Body of pancreas (tissue), 4 donors: ENCODE measurements at regions not wholly inside any gene's neighbourhood (a gene's known extent, or its start where the extent isn't known, plus 50 kb on each side); places are given as distances from the start of the nearest gene placed in this dataset.
"Not testable (repeated sequence)": the region's sequence is repeated elsewhere in the genome, so short reads cannot be mapped to it uniquely, and the experiment has no call there.

Experiments used
- ATAC-seq: fragments of 150-250 bp; one replicate; pipeline ENCODE4 v1.9.1; 2016
- DNase-seq, 4 donors: peaks; one replicate each; pipeline ENCODE4 v3.0.0-alpha.2; 2019
- H3K27ac ChIP-seq, 4 donors: fragments of 200-600 bp; sonication (generic); 1 replicate in 3 of 4; 2 replicates in 1 of 4; pipeline versions ENCODE4 v1.5.1 to v1.6.1; 2016 to 2019; ENCODE audit warnings: mild to moderate bottlenecking in 1 of 4, mixed read lengths in 1 of 4, moderate library complexity in 1 of 4
- H3K27me3 ChIP-seq, 2 donors: fragments of 200-600 bp; sonication (generic); one replicate each; pipeline ENCODE4 v1.6.0; 2016; ENCODE audit warnings: mild to moderate bottlenecking in 1 of 2
- H3K36me3 ChIP-seq, 2 donors: fragments of 200-600 bp; sonication (generic); replicated peaks in 1 of 2; 2 replicates each; pipeline ENCODE4 v1.5.1; 2016; ENCODE audit warnings: low read depth in 2 of 2; ENCODE audit not compliant: insufficient read depth in 1 of 2
- H3K4me1 ChIP-seq: fragments of 200-600 bp; sonication (generic); one replicate; pipeline ENCODE4 v1.6.0; 2016
- H3K4me3 ChIP-seq, 2 donors: fragments of 200-600 bp; sonication (generic); 1 replicate in 1 of 2; 2 replicates in 1 of 2; pipeline ENCODE4 v1.5.1; 2016 to 2019
- H3K9me3 ChIP-seq, 3 donors: fragments of 200-600 bp; sonication (generic); 1 replicate in 2 of 3; 2 replicates in 1 of 3; pipeline ENCODE4 v1.5.1; 2016
- CTCF ChIP-seq, 7 experiments: fragments of 450-650 bp in 4 of 7; fragments of 200-600 bp in 3 of 7; sonication (generic) in 3 of 7; IDR thresholded peaks; one replicate each; pipeline ENCODE4 v1.5.1; 2016 to 2019; ENCODE audit warnings: antibody characterized with exemption in 7 of 7
- POLR2A ChIP-seq, 3 donors: fragments of 450-650 bp; IDR thresholded peaks; one replicate each; pipeline ENCODE4 v1.6.1; 2016; ENCODE audit warnings: antibody characterized with exemption in 3 of 3, mild to moderate bottlenecking in 2 of 3
- WGBS, 2 donors: methylation state at CpG; one replicate each; pipeline ENCODE4 v1.1.5; 2017; 5-methylcytosine and 5-hydroxymethylcytosine counted together
- intact Hi-C: fragments of 100-400 bp; cut with DNase I; formaldehyde crosslinking; loops from one replicate; pipeline ENCODE4 v1.15.1; 2023

- intact Hi-C loops = no loop called here
Measured at GRCh38 chr16:86258713-86259112, 251.6 kb upstream of the FOXF1 start.

GRCh38 chr16:86259499-86259898, 250.8 kb upstream of the FOXF1 start:
- no peak overlapping the region for H3K27ac ChIP-seq
- H3K27me3 ChIP-seq = no peaks in the 10 kb centered on the region
- H3K4me1 ChIP-seq = no peaks in the 10 kb centered on the region
- ATAC-seq (no peak), DNase-seq (no peak)
- WGBS, 2 donors = 51 to 76% methylated on average over 4 of the region's 4 CpGs
- TF ChIP-seq CTCF (IDR thresholded peaks at IDR 0.05) = no peak
- TF ChIP-seq POLR2A (IDR thresholded peaks at IDR 0.05) = no peak
- peaks cover 0 to 6% (median 0%) of the 10 kb centered on the region in 3 donors for H3K9me3 ChIP-seq
- intact Hi-C loops = no loop called here
- H3K4me3 ChIP-seq = no peak overlapping the region
- no peaks in the 10 kb centered on the region for H3K36me3 ChIP-seq

More at GRCh38 chr16:86258713-86259112, 251.6 kb upstream of the FOXF1 start:
- Histone ChIP-seq H3K36me3 (no peaks in the 10 kb centered on the region), H3K27ac (no peak overlapping the region), H3K4me3 (no peak overlapping the region), H3K27me3 (no peaks in the 10 kb centered on the region), H3K4me1 (no peaks in the 10 kb centered on the region), H3K9me3 (peaks cover 0 to 6% (median 0%) of the 10 kb centered on the region in 3 donors)
- WGBS, 2 donors = 71 to 91% methylated on average over 3 of the region's 3 CpGs
- DNase-seq = no peak
- no peak for TF ChIP-seq POLR2A (IDR thresholded peaks at IDR 0.05)
- no peak for TF ChIP-seq CTCF (IDR thresholded peaks at IDR 0.05)
- ATAC-seq = no peak

GRCh38 chr16:86261379-86261778, 248.9 kb upstream of the FOXF1 start:
- H3K4me1 ChIP-seq = no peaks in the 10 kb centered on the region
- TF ChIP-seq POLR2A (IDR thresholded peaks at IDR 0.05) (no peak), CTCF (IDR thresholded peaks at IDR 0.05) (no peak)
- 69 to 77% methylated on average over 2 of the region's 2 CpGs for whole genome bisulfite sequencing, 2 donors
- H3K27me3 ChIP-seq = no peaks in the 10 kb centered on the region
- H3K36me3 ChIP-seq = no peaks in the 10 kb centered on the region
- DNase-seq (no peak), ATAC-seq (no peak)
- no peak overlapping the region for H3K27ac ChIP-seq
- H3K4me3 ChIP-seq = no peak overlapping the region
- H3K9me3 ChIP-seq = no peaks in the 10 kb centered on the region
- intact Hi-C loops = no loop called here

GRCh38 chr16:86267657-86268056, 242.7 kb upstream of the FOXF1 start:
- 81 to 96% methylated on average over 3 of the region's 3 CpGs for WGBS, 2 donors
- H3K4me3 ChIP-seq, H3K27me3 ChIP-seq, H3K36me3 ChIP-seq, DNase-seq, H3K27ac ChIP-seq, H3K4me1 ChIP-seq, intact Hi-C loops, ATAC-seq, H3K9me3 ChIP-seq: not testable (repeated sequence)

GRCh38 chr16:86270696-86271095, 239.6 kb upstream of the FOXF1 start:
- 47 to 53% methylated on average over 7 of the region's 7 CpGs for whole genome bisulfite sequencing, 2 donors
- DNase-seq (no peak), ATAC-seq (no peak)
- no peaks in the 10 kb centered on the region for H3K4me1 ChIP-seq
- no peaks in the 10 kb centered on the region for H3K36me3 ChIP-seq
- no peak overlapping the region for H3K4me3 ChIP-seq
- no peaks in the 10 kb centered on the region for H3K9me3 ChIP-seq
- intact Hi-C loops = no loop called here
- H3K27me3 ChIP-seq = no peaks in the 10 kb centered on the region
- no peak for TF ChIP-seq CTCF (IDR thresholded peaks at IDR 0.05)
- no peak for TF ChIP-seq POLR2A (IDR thresholded peaks at IDR 0.05)
- no peak overlapping the region for H3K27ac ChIP-seq
